A673 (cell line): ENCODE measurements at regions not wholly inside any gene's neighbourhood (a gene's known extent, or its start where the extent isn't known, plus 50 kb on each side); places are given as distances from the start of the nearest gene placed in this dataset.

Source experiments
- BruUV-seq: library from RNA; stranded (reverse); fragments of 400-500 nt; replicated peaks from 2 replicates; lab custom pipeline; 2021; lab: Mats Ljungman, UMichigan
- CTCF ChIA-PET: fragments of 300-600 bp; sonication (Branson Sonifier 250); formaldehyde crosslinking; loops from one replicate; lab custom pipeline; 2022; ENCODE audit warnings: antibody characterized with exemption; lab: Charles Lee
- POLR2A ChIA-PET: fragments of 300-600 bp; sonication (Branson Sonifier 250); formaldehyde crosslinking; loops from one replicate; lab custom pipeline; 2022; ENCODE audit warnings: antibody characterized with exemption; ENCODE audit not compliant: low non-redundant PET; lab: Charles Lee
- DNase-seq: peaks from one replicate; pipeline ENCODE4 v3.0.0-alpha.2; 2015; ENCODE audit warnings: low spot score
- H3K27ac ChIP-seq: fragments of 200-600 bp; sonication (generic); 2 replicates; pipeline ENCODE4 v1.5.1; 2016; ENCODE audit warnings: mixed run types, low read depth, mild to moderate bottlenecking, mixed read lengths, antibody characterized with exemption, low read length; ENCODE audit not compliant: poor library complexity, severe bottlenecking
- H3K27me3 ChIP-seq: fragments of 200-600 bp; sonication (generic); replicated peaks from 2 replicates; pipeline ENCODE4 v1.6.1; 2017; ENCODE audit warnings: mixed run types, low read depth, mild to moderate bottlenecking, mixed read lengths, antibody characterized with exemption, low read length; ENCODE audit not compliant: insufficient read depth, poor library complexity
- H3K36me3 ChIP-seq: fragments of 200-600 bp; sonication (generic); 2 replicates; pipeline ENCODE4 v1.6.1; 2016; ENCODE audit warnings: mixed run types, mild to moderate bottlenecking, mixed read lengths, antibody characterized with exemption, low read length; ENCODE audit not compliant: insufficient read depth, poor library complexity, severe bottlenecking
- H3K4me1 ChIP-seq: fragments of 200-600 bp; sonication (generic); 2 replicates; pipeline ENCODE4 v1.6.1; 2017; ENCODE audit warnings: mixed run types, mild to moderate bottlenecking, mixed read lengths, antibody characterized with exemption, low read length; ENCODE audit not compliant: insufficient read depth, poor library complexity, severe bottlenecking
- H3K4me3 ChIP-seq: fragments of 200-600 bp; sonication (generic); 2 replicates; pipeline ENCODE4 v1.5.1; 2016; ENCODE audit warnings: low read depth, mixed run types, mild to moderate bottlenecking, mixed read lengths, low read length; ENCODE audit not compliant: poor library complexity, severe bottlenecking
- H3K9me3 ChIP-seq: fragments of 200-600 bp; sonication (generic); 2 replicates; pipeline ENCODE4 v1.6.1; 2016; ENCODE audit warnings: mixed run types, low read depth, mild to moderate bottlenecking, mixed read lengths, antibody characterized with exemption, low read length; ENCODE audit not compliant: poor library complexity, severe bottlenecking
- EZH2 ChIP-seq: fragments of 200-600 bp; sonication (generic); IDR thresholded peaks from 2 replicates; pipeline ENCODE4 v1.6.1; 2017; ENCODE audit warnings: borderline replicate concordance, low read depth, mild to moderate bottlenecking, mixed read lengths, antibody characterized with exemption, low read length; ENCODE audit not compliant: poor library complexity, severe bottlenecking
- intact Hi-C: fragments of 100-400 bp; cut with micrococcal nuclease; formaldehyde crosslinking; loops from one replicate; pipeline ENCODE4 v1.10.0; 2022; ENCODE audit not compliant: unreplicated experiment
- TF ChIP-seq, protein P1 (sequence below): fragments of 300-800, 200-600 bp; sonication (generic); conservative IDR thresholded peaks from 2 replicates; pipeline ENCODE4 v1.5.1; 2017; ENCODE audit warnings: low read depth, mild to moderate bottlenecking, antibody characterized with exemption, low read length, moderate library complexity, mixed read lengths

DNA sequence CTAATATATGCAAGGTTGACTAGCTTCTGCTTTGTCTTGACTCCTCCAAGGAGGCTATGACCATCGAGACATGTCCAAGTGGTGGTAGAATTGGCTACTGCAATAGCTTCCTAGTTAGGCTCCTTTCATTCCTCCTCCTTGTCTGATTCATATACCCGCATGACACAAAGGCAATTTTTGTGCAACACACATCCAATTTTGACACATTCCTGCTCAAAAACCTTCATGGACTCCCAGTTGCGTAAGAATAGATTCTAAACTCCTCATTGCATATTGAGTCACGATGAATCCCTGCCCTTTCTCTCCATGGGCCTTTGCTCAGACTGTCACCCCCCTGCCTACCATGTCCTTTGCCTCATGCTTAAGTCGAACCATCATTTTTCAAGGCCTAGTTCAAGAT is 344.5 kb downstream of the ACTL7B start:
- no peak for TF ChIP-seq EZH2
- TF ChIP-seq, protein P1, sequence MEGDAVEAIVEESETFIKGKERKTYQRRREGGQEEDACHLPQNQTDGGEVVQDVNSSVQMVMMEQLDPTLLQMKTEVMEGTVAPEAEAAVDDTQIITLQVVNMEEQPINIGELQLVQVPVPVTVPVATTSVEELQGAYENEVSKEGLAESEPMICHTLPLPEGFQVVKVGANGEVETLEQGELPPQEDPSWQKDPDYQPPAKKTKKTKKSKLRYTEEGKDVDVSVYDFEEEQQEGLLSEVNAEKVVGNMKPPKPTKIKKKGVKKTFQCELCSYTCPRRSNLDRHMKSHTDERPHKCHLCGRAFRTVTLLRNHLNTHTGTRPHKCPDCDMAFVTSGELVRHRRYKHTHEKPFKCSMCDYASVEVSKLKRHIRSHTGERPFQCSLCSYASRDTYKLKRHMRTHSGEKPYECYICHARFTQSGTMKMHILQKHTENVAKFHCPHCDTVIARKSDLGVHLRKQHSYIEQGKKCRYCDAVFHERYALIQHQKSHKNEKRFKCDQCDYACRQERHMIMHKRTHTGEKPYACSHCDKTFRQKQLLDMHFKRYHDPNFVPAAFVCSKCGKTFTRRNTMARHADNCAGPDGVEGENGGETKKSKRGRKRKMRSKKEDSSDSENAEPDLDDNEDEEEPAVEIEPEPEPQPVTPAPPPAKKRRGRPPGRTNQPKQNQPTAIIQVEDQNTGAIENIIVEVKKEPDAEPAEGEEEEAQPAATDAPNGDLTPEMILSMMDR, result no peak
- Histone ChIP-seq H3K36me3 (no peaks in the 10 kb centered on the region), H3K27ac (no peak overlapping the region), H3K4me3 (no peak overlapping the region), H3K27me3 (no peaks in the 10 kb centered on the region), H3K9me3 (no peaks in the 10 kb centered on the region), H3K4me1 (no peaks in the 10 kb centered on the region)
- no TSS peak for BruUV-seq
- intact Hi-C loops, result no loop called here
- CTCF ChIA-PET, result no interaction called here
- no peak for DNase-seq
- POLR2A ChIA-PET, result no interaction called here

DNA sequence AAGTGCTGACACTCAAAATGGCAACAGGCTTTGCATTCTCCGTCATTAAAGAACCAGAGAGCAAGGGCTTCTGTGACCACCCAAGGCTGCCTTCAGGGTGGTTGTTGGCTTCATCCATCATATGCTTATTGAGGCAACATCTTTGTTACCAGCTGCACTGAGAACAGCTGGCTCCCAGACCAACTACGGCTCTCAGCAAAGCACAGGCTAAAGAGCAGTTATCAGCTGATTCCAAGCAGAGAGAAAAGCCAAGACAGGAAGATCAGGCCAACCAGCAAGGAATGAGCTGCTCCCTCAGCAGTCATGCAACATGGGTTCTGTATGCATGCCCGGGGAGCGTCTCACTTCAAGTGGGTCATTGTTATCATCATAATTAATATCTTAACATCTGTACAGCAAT is 358.9 kb downstream of the ACTL7B start:
- Histone ChIP-seq H3K4me1 (no peaks in the 10 kb centered on the region), H3K27ac (no peak overlapping the region), H3K27me3 (no peaks in the 10 kb centered on the region), H3K36me3 (no peaks in the 10 kb centered on the region), H3K9me3 (no peaks in the 10 kb centered on the region), H3K4me3 (no peak overlapping the region)
- ChIA-PET POLR2A (no interaction called here), CTCF (no interaction called here)
- no peak for DNase-seq
- TF ChIP-seq, protein P1, result no peak
- TF ChIP-seq EZH2, result no peak
- BruUV-seq, result no TSS peak
- intact Hi-C loops, result no loop called here

DNA sequence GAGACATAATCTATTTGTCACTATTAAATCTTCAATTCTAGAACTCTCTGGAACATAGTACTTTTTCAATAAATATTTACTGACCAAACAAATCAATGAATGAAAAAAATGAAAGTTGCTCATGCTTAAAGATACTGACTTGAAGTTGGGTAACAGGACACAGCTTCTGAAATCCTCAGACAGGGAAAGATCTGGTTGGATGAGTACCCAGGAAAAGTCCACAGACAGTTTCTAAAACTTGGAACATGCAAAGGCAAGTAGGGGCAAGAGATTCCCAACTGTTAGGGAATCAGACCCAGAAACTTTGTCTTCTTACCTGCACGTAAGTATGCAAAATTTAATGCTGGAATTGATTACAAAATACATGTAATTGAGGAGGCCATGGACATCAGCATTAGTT is 366.2 kb downstream of the ACTL7B start:
- Histone ChIP-seq H3K9me3 (no peaks in the 10 kb centered on the region), H3K27ac (no peak overlapping the region), H3K4me3 (no peak overlapping the region), H3K36me3 (no peaks in the 10 kb centered on the region), H3K27me3 (no peaks in the 10 kb centered on the region), H3K4me1 (no peaks in the 10 kb centered on the region)
- ChIA-PET CTCF (no interaction called here), POLR2A (no interaction called here)
- no TSS peak for BruUV-seq
- TF ChIP-seq, protein P1, result no peak
- DNase-seq, result no peak
- intact Hi-C loops, result no loop called here
